ENCODE measurements at regions not wholly inside any gene's neighbourhood (a gene's known extent, or its start where the extent isn't known, plus 50 kb on each side); places are given as distances from the start of the nearest gene placed in this dataset.

- Histone ChIP-seq H3K4me2 (ENCODE audit: low read length) (no peak overlapping the region), H3K27ac (ENCODE audit: low read length) (no peak overlapping the region), H3K27me3 (ENCODE audit: insufficient read depth, low read depth, low read length) (no peaks in the 10 kb centered on the region), H3K79me2 (replicated peaks; ENCODE audit: insufficient read depth, low read length) (no peaks in the 10 kb centered on the region), H2AFZ (ENCODE audit: low read depth, low read length) (no peak overlapping the region), H3K9me2 (ENCODE audit: insufficient read depth, low read length) (no peaks in the 10 kb centered on the region), H3F3A (ENCODE audit: insufficient read depth, low read length, poor library complexity, severe bottlenecking) (no peaks in the 10 kb centered on the region), H3K9me3 (ENCODE audit: low read length) (no peaks in the 10 kb centered on the region), H4K20me1 (ENCODE audit: insufficient read depth) (no peaks in the 10 kb centered on the region), H3K4me3 (ENCODE audit: low read length) (no peak overlapping the region), H3K36me3 (ENCODE audit: insufficient read depth, low read length) (no peaks in the 10 kb centered on the region), H3K9ac (ENCODE audit: low read length) (no peak overlapping the region)
- TF ChIP-seq RAD21 (conservative IDR thresholded peaks at IDR 0.05) (no peak), EP300 (conservative IDR thresholded peaks at IDR 0.05; ENCODE audit: poor library complexity, severe bottlenecking) (no peak), TAF1 (IDR thresholded peaks at IDR 0.05; ENCODE audit: low read depth) (no peak), CTCF (IDR thresholded peaks at IDR 0.05; ENCODE audit: poor library complexity, severe bottlenecking) (no peak), SMC3 (conservative IDR thresholded peaks at IDR 0.05; ENCODE audit: poor library complexity) (no peak), MXI1 (conservative IDR thresholded peaks at IDR 0.05; ENCODE audit: poor library complexity, severe bottlenecking) (no peak), POLR2AphosphoS5 (IDR thresholded peaks at IDR 0.05) (no peak), REST (IDR thresholded peaks at IDR 0.05; ENCODE audit: borderline replicate concordance) (no peak), EZH2 (IDR thresholded peaks at IDR 0.05; ENCODE audit: borderline replicate concordance, insufficient read depth, low read length, poor library complexity, severe bottlenecking) (no peak)
Measured at GRCh38 chr21:31594279-31594678, 65.2 kb upstream of the SOD1 start.

DNA sequence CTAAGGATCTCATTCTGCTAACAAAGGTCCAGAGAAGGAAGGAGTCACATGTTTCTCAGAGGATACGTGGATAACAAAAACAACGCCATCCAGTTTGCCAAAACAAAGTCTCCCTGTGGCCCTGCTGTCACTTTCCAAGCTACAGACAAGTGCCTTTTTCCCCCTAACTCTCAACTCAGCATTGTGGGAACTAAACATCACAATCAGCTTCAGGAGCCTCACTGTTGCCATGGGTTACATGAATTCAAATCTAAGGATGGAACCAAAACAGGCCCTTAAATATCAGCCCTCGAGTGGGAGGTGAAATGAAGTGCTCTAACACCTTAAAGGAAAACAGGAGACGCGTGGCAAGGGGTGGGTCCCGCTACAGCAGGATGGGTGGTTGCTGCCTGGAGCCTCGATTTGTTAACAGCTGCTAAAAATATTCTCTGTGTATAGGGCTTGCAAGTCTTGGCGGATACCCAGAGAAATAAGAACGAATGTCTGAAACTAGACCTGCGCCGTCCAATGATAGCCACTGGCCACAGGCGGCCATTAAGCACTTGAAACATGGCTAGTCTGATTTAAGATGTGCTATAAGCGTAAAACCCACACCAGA lies 66.4 kb upstream of the SOD1 start:
- Histone ChIP-seq H3F3A (ENCODE audit: insufficient read depth, low read length, poor library complexity, severe bottlenecking) (no peaks in the 10 kb centered on the region), H3K4me3 (ENCODE audit: low read length) (no peak overlapping the region), H3K9me2 (ENCODE audit: insufficient read depth, low read length) (no peaks in the 10 kb centered on the region), H3K36me3 (ENCODE audit: insufficient read depth, low read length) (no peaks in the 10 kb centered on the region), H2AFZ (ENCODE audit: low read depth, low read length) (no peak overlapping the region), H3K27me3 (ENCODE audit: insufficient read depth, low read depth, low read length) (no peaks in the 10 kb centered on the region), H3K4me2 (ENCODE audit: low read length) (no peak overlapping the region), H3K9me3 (ENCODE audit: low read length) (no peaks in the 10 kb centered on the region), H4K20me1 (ENCODE audit: insufficient read depth) (no peaks in the 10 kb centered on the region), H3K9ac (ENCODE audit: low read length) (no peak overlapping the region), H3K27ac (ENCODE audit: low read length) (no peak overlapping the region), H3K79me2 (replicated peaks; ENCODE audit: insufficient read depth, low read length) (no peaks in the 10 kb centered on the region)
- TF ChIP-seq EZH2 (IDR thresholded peaks at IDR 0.05; ENCODE audit: borderline replicate concordance, insufficient read depth, low read length, poor library complexity, severe bottlenecking) (no peak), MXI1 (conservative IDR thresholded peaks at IDR 0.05; ENCODE audit: poor library complexity, severe bottlenecking) (no peak), SMC3 (conservative IDR thresholded peaks at IDR 0.05; ENCODE audit: poor library complexity) (no peak), TAF1 (IDR thresholded peaks at IDR 0.05; ENCODE audit: low read depth) (no peak), POLR2AphosphoS5 (IDR thresholded peaks at IDR 0.05) (no peak), CTCF (IDR thresholded peaks at IDR 0.05; ENCODE audit: poor library complexity, severe bottlenecking) (no peak), EP300 (conservative IDR thresholded peaks at IDR 0.05; ENCODE audit: poor library complexity, severe bottlenecking) (no peak), REST (IDR thresholded peaks at IDR 0.05; ENCODE audit: borderline replicate concordance) (no peak), RAD21 (conservative IDR thresholded peaks at IDR 0.05) (no peak)

All from neural cell (in vitro differentiated cells).